ENCODE measurements at regions not wholly inside any gene's neighbourhood (a gene's known extent, or its start where the extent isn't known, plus 50 kb on each side); places are given as distances from the start of the nearest gene placed in this dataset.

- no peak for TF ChIP-seq EZH2 (IDR thresholded peaks at IDR 0.05; ENCODE audit: insufficient read depth, poor library complexity, severe bottlenecking)
- Histone ChIP-seq H3K79me2 (ENCODE audit: insufficient read depth) (no peaks in the 10 kb centered on the region), H3K4me3 (no peak overlapping the region), H3F3A (ENCODE audit: insufficient read depth) (no peaks in the 10 kb centered on the region), H3K9me3 (ENCODE audit: low read depth) (no peaks in the 10 kb centered on the region), H4K20me1 (ENCODE audit: insufficient read depth) (no peaks in the 10 kb centered on the region), H2AFZ (no peak overlapping the region), H3K9me2 (ENCODE audit: insufficient read depth) (no peaks in the 10 kb centered on the region), H3K9ac (no peak overlapping the region), H3K27ac (no peak overlapping the region), H3K27me3 (replicated peaks; ENCODE audit: insufficient read depth) (no peaks in the 10 kb centered on the region), H3K4me1 (ENCODE audit: insufficient read depth) (peaks cover 6% of the 10 kb centered on the region), H3K36me3 (ENCODE audit: low read depth) (no peaks in the 10 kb centered on the region), H3K4me2 (ENCODE audit: unreplicated experiment) (no peak overlapping the region)
- in situ Hi-C loops (cut with MboI), result no loop called here
- no peak for DNase-seq
- WGBS, 2 experiments (ENCODE audit: low coverage in 1 of 2, low lambda C conversion rate in 2 of 2, missing lambda C conversion rate in 2 of 2), result 79 to 84% methylated on average over 4 of the region's 4 CpGs
Observed at GRCh38 chr21:28734522-28735175, 258.0 kb downstream of the LTN1 start.

- Histone ChIP-seq H3K27me3 (replicated peaks; ENCODE audit: insufficient read depth) (no peaks in the 10 kb centered on the region), H3K9me2 (ENCODE audit: insufficient read depth) (no peaks in the 10 kb centered on the region), H2AFZ (no peak overlapping the region), H3K4me3 (no peak overlapping the region), H3K36me3 (ENCODE audit: low read depth) (no peaks in the 10 kb centered on the region), H3K27ac (no peak overlapping the region), H3K79me2 (ENCODE audit: insufficient read depth) (no peaks in the 10 kb centered on the region), H4K20me1 (ENCODE audit: insufficient read depth) (no peaks in the 10 kb centered on the region), H3K4me2 (ENCODE audit: unreplicated experiment) (no peak overlapping the region), H3K9me3 (ENCODE audit: low read depth) (no peaks in the 10 kb centered on the region), H3F3A (ENCODE audit: insufficient read depth) (no peaks in the 10 kb centered on the region), H3K4me1 (ENCODE audit: insufficient read depth) (no peaks in the 10 kb centered on the region), H3K9ac (no peak overlapping the region)
- no peak for DNase-seq
- in situ Hi-C loops (cut with MboI), result no loop called here
- TF ChIP-seq EZH2 (IDR thresholded peaks at IDR 0.05; ENCODE audit: insufficient read depth, poor library complexity, severe bottlenecking), result no peak
- no peak for TF ChIP-seq EZH2phosphoT487 (IDR thresholded peaks at IDR 0.05; ENCODE audit: insufficient read depth, low read depth)
- 78 to 84% methylated on average over 6 of the region's 6 CpGs for WGBS, 2 experiments (ENCODE audit: low coverage in 1 of 2, low lambda C conversion rate in 2 of 2, missing lambda C conversion rate in 2 of 2)
Observed at GRCh38 chr21:28731700-28732321, 260.9 kb downstream of the LTN1 start.

DNA sequence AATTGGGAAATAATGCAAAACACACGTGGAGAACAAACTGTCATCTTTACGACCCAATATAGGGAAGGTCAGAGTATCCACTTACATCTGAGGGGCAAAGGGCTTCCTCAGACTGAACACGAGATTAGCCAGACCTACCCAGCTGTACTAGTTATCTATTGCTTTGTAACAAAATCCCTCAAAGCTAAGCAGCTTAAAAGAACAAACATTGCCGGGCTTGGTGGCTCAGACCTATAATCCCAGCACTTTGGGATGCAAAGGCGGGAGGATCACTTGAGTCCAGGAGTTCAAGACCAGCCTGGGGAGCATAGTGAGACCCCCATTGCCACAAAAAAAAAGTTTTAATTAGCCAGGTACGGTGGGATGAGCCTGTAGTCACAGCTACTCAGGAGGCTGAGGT lies 262.8 kb downstream of the LTN1 start:
- Histone ChIP-seq H3K9me3 (ENCODE audit: low read depth) (no peaks in the 10 kb centered on the region), H3K27me3 (replicated peaks; ENCODE audit: insufficient read depth) (no peaks in the 10 kb centered on the region), H2AFZ (no peak overlapping the region), H3F3A (ENCODE audit: insufficient read depth) (no peaks in the 10 kb centered on the region), H4K20me1 (ENCODE audit: insufficient read depth) (no peaks in the 10 kb centered on the region), H3K27ac (no peak overlapping the region), H3K36me3 (ENCODE audit: low read depth) (no peaks in the 10 kb centered on the region), H3K4me1 (ENCODE audit: insufficient read depth) (no peaks in the 10 kb centered on the region), H3K9me2 (ENCODE audit: insufficient read depth) (no peaks in the 10 kb centered on the region), H3K9ac (no peak overlapping the region), H3K4me3 (no peak overlapping the region), H3K79me2 (ENCODE audit: insufficient read depth) (no peaks in the 10 kb centered on the region), H3K4me2 (ENCODE audit: unreplicated experiment) (no peak overlapping the region)
- no peak for TF ChIP-seq EZH2 (IDR thresholded peaks at IDR 0.05; ENCODE audit: insufficient read depth, poor library complexity, severe bottlenecking)
- TF ChIP-seq EZH2phosphoT487 (IDR thresholded peaks at IDR 0.05; ENCODE audit: insufficient read depth, low read depth), result no peak
- 72 to 73% methylated on average over 6 of the region's 6 CpGs for WGBS, 2 experiments (ENCODE audit: low coverage in 1 of 2, low lambda C conversion rate in 2 of 2, missing lambda C conversion rate in 2 of 2)
- in situ Hi-C loops (cut with MboI), result no loop called here
- DNase-seq, result no peak

DNA sequence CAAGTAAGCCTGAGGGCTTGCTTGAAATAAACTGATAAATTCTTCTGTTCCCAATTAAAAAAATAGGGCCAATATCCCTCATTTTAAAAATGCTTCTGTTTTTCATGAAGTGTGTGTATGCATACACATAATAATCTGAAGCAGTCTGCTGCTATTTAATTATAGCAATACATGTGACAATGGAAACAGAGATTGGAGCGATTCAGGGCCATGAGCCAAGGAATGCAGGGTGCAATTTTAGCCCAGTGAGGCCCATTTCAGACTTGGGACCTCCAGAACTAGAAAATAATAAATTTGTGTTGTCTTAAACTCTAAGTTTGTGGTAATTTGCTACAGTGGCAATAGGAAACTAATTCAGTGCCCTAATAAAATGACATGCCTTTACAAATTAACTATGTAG lies 264.9 kb downstream of the LTN1 start:
- H3K27ac ChIP-seq, result no peak overlapping the region
- H3F3A ChIP-seq (ENCODE audit: insufficient read depth), result no peaks in the 10 kb centered on the region
- H3K9me3 ChIP-seq (ENCODE audit: low read depth), result no peaks in the 10 kb centered on the region
- H3K36me3 ChIP-seq (ENCODE audit: low read depth), result no peaks in the 10 kb centered on the region
- no peaks in the 10 kb centered on the region for H3K79me2 ChIP-seq (ENCODE audit: insufficient read depth)
- H3K9ac ChIP-seq, result no peak overlapping the region
- H3K4me3 ChIP-seq, result no peak overlapping the region
- no peak overlapping the region for H2AFZ ChIP-seq
- no peak overlapping the region for H3K4me2 ChIP-seq (ENCODE audit: unreplicated experiment)
- in situ Hi-C loops (cut with MboI), result no loop called here
- no peaks in the 10 kb centered on the region for H3K9me2 ChIP-seq (ENCODE audit: insufficient read depth)
- H3K4me1 ChIP-seq (ENCODE audit: insufficient read depth), result no peaks in the 10 kb centered on the region
- no peaks in the 10 kb centered on the region for H4K20me1 ChIP-seq (ENCODE audit: insufficient read depth)
- WGBS, 2 experiments (ENCODE audit: low coverage in 1 of 2, low lambda C conversion rate in 2 of 2, missing lambda C conversion rate in 2 of 2), result 23 to 26% methylated on average over 1 of the region's 1 CpG
- no peak for DNase-seq
- no peaks in the 10 kb centered on the region for H3K27me3 ChIP-seq (replicated peaks; ENCODE audit: insufficient read depth)
- TF ChIP-seq EZH2phosphoT487 (IDR thresholded peaks at IDR 0.05; ENCODE audit: insufficient read depth, low read depth), result no peak
- no peak for TF ChIP-seq EZH2 (IDR thresholded peaks at IDR 0.05; ENCODE audit: insufficient read depth, poor library complexity, severe bottlenecking)

All from GM23248 (cell line).